HEK293 (cell line): ENCODE measurements at regions not wholly inside any gene's neighbourhood (a gene's known extent, or its start where the extent isn't known, plus 50 kb on each side); places are given as distances from the start of the nearest gene placed in this dataset.

ENCODE experiments used
- CTCF ChIA-PET: fragments of 350-600 bp; formaldehyde crosslinking; extraction: SDS; loops from one replicate; lab custom pipeline; 2021; ENCODE audit warnings: antibody characterized with exemption; lab: Yijun Ruan, JAX
- POLR2A ChIA-PET: fragments of 300-600 bp; formaldehyde crosslinking; extraction: SDS; loops from one replicate; lab custom pipeline; 2020; ENCODE audit warnings: antibody characterized with exemption, inconsistent platforms; lab: Yijun Ruan, JAX
- H3K27ac ChIP-seq: fragments of 200-500 bp; sonication (Bioruptor generic); 2 replicates; pipeline ENCODE4 v1.5.1; 2014; ENCODE audit warnings: low read depth, low read length, control low read depth, inconsistent platforms; ENCODE audit errors: extremely low read depth
- H3K36me3 ChIP-seq, 2 experiments: fragments of 200-500 bp in 1 of 2; sonication (Bioruptor generic) in 1 of 2; 1 replicate in 1 of 2; 2 replicates in 1 of 2; pipeline ENCODE4 v1.5.1; 2014 to 2017; ENCODE audit warnings: inconsistent platforms in 2 of 2, low read length in 2 of 2; ENCODE audit not compliant: control insufficient read depth in 2 of 2, insufficient read depth in 1 of 2
- H3K4me1 ChIP-seq: fragments of 200-500 bp; sonication (Bioruptor generic); 2 replicates; pipeline ENCODE4 v1.5.1; 2014; ENCODE audit warnings: mild to moderate bottlenecking, low read length, inconsistent platforms; ENCODE audit not compliant: control insufficient read depth, insufficient read depth
- H3K4me3 ChIP-seq: 2 replicates; pipeline ENCODE4 v1.5.1; 2011; ENCODE audit warnings: low read depth, mild to moderate bottlenecking, control low read depth, low read length, moderate library complexity
- H3K9me3 ChIP-seq: fragments of 200-500 bp; sonication (Bioruptor generic); 2 replicates; pipeline ENCODE4 v1.5.1; 2014; ENCODE audit warnings: low read depth, low read length, inconsistent platforms; ENCODE audit not compliant: control insufficient read depth, insufficient read depth
- ZNF132 ChIP-seq: fragments of 450-650 bp; formaldehyde crosslinking; IDR thresholded peaks from 2 replicates; pipeline ENCODE4 v1.5.1; 2017; ENCODE audit warnings: missing biosample characterization, missing genetic modification characterization, borderline replicate concordance
- ZNF16 ChIP-seq: fragments of 450-650 bp; formaldehyde crosslinking; IDR thresholded peaks from 2 replicates; pipeline ENCODE4 v1.5.1; 2016; ENCODE audit warnings: low read depth, missing biosample characterization, missing genetic modification characterization
- ZNF184 ChIP-seq: fragments of 450-650 bp; IDR thresholded peaks from 2 replicates; pipeline ENCODE4 v1.5.1; 2018; ENCODE audit warnings: missing biosample characterization, mild to moderate bottlenecking, missing genetic modification characterization
- ZNF223 ChIP-seq: fragments of 450-650 bp; formaldehyde crosslinking; IDR thresholded peaks from 2 replicates; pipeline ENCODE4 v1.5.1; 2016; ENCODE audit warnings: missing biosample characterization, missing genetic modification characterization
- ZNF335 ChIP-seq: fragments of 450-650 bp; formaldehyde crosslinking; conservative IDR thresholded peaks from 2 replicates; pipeline ENCODE4 v1.5.1; 2016; ENCODE audit warnings: missing biosample characterization, missing genetic modification characterization
- ZNF354C ChIP-seq: fragments of 450-650 bp; formaldehyde crosslinking; IDR thresholded peaks from 2 replicates; pipeline ENCODE4 v1.5.1; 2016; ENCODE audit warnings: missing biosample characterization, missing genetic modification characterization, low read depth, borderline replicate concordance
- ZNF549 ChIP-seq: fragments of 450-650 bp; IDR thresholded peaks from 2 replicates; pipeline ENCODE4 v1.5.1; 2018; ENCODE audit warnings: missing biosample characterization, missing genetic modification characterization, mild to moderate bottlenecking, inconsistent platforms, moderate library complexity
- ZNF624 ChIP-seq: fragments of 450-650 bp; formaldehyde crosslinking; IDR thresholded peaks from 2 replicates; pipeline ENCODE4 v1.5.1; 2017; ENCODE audit warnings: missing biosample characterization, missing genetic modification characterization
- ZNF830 ChIP-seq: fragments of 450-650 bp; IDR thresholded peaks from 2 replicates; pipeline ENCODE4 v1.5.0; 2018; ENCODE audit warnings: missing biosample characterization, missing genetic modification characterization, low read depth, mild to moderate bottlenecking, moderate library complexity
- TF ChIP-seq, protein P1 (sequence below): fragments of 450-650 bp; formaldehyde crosslinking; IDR thresholded peaks from 2 replicates; pipeline ENCODE4 v1.5.1; 2016; ENCODE audit warnings: missing biosample characterization, missing genetic modification characterization
- TF ChIP-seq, protein P2 (sequence below): fragments of 450-650 bp; formaldehyde crosslinking; IDR thresholded peaks from 2 replicates; pipeline ENCODE4 v1.5.1; 2016; ENCODE audit warnings: missing biosample characterization, missing genetic modification characterization, borderline replicate concordance
- TF ChIP-seq, protein P3 (sequence below): fragments of 450-650 bp; formaldehyde crosslinking; IDR thresholded peaks from 2 replicates; pipeline ENCODE4 v1.5.1; 2016; ENCODE audit warnings: missing biosample characterization, missing genetic modification characterization
- TF ChIP-seq, protein P4 (sequence below): fragments of 450-650 bp; formaldehyde crosslinking; IDR thresholded peaks from 2 replicates; pipeline ENCODE4 v1.5.1; 2016; ENCODE audit warnings: missing biosample characterization, missing genetic modification characterization
- TF ChIP-seq, protein P5 (sequence below): fragments of 450-650 bp; formaldehyde crosslinking; IDR thresholded peaks from 2 replicates; pipeline ENCODE4 v1.5.0; 2017; ENCODE audit warnings: missing biosample characterization, missing genetic modification characterization, borderline replicate concordance

DNA sequence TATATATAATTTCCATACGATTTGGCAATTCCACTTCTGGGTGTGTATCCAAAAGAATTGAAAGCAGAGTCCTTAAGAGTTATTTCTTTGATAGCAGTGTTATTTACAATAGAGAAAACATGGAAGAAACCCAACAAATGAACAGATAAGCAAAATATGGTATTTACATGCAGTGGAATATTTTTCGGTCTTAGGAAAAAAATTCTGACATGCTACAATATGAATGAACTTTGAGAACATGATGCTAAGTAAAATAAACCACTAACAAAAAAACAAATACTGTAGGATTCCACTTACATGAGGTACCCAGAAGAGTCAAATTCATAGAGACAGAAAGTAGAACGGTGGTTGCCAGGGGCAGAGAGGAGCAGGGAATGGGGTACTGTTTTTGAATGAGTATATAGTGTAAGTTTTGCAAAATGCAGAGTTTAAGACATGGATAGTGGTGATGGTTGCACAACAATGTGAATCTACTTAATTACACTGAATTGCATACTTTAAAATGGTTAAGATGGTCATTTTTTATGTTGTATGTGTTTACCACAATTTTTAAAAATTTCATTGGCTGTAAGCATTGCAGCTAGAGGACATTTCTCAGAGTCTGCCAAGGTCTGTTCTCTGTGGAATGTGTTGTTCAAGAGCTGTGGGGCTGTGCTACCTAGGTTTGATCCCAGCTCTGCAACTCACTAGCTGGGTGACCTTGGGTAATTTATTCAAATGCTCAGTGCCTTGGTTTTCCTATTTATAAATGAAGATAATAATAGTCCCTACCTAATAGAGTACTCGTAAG is 122.1 kb downstream of the MEX3B start:
- H3K27ac ChIP-seq: no peak overlapping the region
- no peaks in the 10 kb centered on the region for H3K9me3 ChIP-seq
- H3K4me1 ChIP-seq: no peaks in the 10 kb centered on the region
- ChIA-PET CTCF (interaction anchor here (0.6 to 1.2 kb wide), 2 partner anchors 249 to 445 kb away, joined by 3 to 5 read pairs; no protein-coding TSS in a partner anchor), POLR2A (no interaction called here)
- H3K4me3 ChIP-seq: no peak overlapping the region
- no peaks in the 10 kb centered on the region for H3K36me3 ChIP-seq
- TF ChIP-seq ZNF132 (tag by site-specific recombination) (no peak), ZNF624 (tag by site-specific recombination) (no peak), ZNF223 (no peak), ZNF549 (tag by site-specific recombination) (no peak), ZNF830 (no peak), ZNF335 (tag by site-specific recombination) (no peak), ZNF354C (tag by site-specific recombination) (no peak), ZNF184 (tag by site-specific recombination) (no peak), ZNF16 (tag by site-specific recombination) (no peak)
- TF ChIP-seq, protein P1, sequence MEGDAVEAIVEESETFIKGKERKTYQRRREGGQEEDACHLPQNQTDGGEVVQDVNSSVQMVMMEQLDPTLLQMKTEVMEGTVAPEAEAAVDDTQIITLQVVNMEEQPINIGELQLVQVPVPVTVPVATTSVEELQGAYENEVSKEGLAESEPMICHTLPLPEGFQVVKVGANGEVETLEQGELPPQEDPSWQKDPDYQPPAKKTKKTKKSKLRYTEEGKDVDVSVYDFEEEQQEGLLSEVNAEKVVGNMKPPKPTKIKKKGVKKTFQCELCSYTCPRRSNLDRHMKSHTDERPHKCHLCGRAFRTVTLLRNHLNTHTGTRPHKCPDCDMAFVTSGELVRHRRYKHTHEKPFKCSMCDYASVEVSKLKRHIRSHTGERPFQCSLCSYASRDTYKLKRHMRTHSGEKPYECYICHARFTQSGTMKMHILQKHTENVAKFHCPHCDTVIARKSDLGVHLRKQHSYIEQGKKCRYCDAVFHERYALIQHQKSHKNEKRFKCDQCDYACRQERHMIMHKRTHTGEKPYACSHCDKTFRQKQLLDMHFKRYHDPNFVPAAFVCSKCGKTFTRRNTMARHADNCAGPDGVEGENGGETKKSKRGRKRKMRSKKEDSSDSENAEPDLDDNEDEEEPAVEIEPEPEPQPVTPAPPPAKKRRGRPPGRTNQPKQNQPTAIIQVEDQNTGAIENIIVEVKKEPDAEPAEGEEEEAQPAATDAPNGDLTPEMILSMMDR (tag by site-specific recombination): no peak
- TF ChIP-seq, protein P2, sequence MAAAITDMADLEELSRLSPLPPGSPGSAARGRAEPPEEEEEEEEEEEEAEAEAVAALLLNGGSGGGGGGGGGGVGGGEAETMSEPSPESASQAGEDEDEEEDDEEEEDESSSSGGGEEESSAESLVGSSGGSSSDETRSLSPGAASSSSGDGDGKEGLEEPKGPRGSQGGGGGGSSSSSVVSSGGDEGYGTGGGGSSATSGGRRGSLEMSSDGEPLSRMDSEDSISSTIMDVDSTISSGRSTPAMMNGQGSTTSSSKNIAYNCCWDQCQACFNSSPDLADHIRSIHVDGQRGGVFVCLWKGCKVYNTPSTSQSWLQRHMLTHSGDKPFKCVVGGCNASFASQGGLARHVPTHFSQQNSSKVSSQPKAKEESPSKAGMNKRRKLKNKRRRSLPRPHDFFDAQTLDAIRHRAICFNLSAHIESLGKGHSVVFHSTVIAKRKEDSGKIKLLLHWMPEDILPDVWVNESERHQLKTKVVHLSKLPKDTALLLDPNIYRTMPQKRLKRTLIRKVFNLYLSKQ: no peak
- TF ChIP-seq, protein P3, sequence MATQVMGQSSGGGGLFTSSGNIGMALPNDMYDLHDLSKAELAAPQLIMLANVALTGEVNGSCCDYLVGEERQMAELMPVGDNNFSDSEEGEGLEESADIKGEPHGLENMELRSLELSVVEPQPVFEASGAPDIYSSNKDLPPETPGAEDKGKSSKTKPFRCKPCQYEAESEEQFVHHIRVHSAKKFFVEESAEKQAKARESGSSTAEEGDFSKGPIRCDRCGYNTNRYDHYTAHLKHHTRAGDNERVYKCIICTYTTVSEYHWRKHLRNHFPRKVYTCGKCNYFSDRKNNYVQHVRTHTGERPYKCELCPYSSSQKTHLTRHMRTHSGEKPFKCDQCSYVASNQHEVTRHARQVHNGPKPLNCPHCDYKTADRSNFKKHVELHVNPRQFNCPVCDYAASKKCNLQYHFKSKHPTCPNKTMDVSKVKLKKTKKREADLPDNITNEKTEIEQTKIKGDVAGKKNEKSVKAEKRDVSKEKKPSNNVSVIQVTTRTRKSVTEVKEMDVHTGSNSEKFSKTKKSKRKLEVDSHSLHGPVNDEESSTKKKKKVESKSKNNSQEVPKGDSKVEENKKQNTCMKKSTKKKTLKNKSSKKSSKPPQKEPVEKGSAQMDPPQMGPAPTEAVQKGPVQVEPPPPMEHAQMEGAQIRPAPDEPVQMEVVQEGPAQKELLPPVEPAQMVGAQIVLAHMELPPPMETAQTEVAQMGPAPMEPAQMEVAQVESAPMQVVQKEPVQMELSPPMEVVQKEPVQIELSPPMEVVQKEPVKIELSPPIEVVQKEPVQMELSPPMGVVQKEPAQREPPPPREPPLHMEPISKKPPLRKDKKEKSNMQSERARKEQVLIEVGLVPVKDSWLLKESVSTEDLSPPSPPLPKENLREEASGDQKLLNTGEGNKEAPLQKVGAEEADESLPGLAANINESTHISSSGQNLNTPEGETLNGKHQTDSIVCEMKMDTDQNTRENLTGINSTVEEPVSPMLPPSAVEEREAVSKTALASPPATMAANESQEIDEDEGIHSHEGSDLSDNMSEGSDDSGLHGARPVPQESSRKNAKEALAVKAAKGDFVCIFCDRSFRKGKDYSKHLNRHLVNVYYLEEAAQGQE (tag by site-specific recombination): no peak
- TF ChIP-seq, protein P4, sequence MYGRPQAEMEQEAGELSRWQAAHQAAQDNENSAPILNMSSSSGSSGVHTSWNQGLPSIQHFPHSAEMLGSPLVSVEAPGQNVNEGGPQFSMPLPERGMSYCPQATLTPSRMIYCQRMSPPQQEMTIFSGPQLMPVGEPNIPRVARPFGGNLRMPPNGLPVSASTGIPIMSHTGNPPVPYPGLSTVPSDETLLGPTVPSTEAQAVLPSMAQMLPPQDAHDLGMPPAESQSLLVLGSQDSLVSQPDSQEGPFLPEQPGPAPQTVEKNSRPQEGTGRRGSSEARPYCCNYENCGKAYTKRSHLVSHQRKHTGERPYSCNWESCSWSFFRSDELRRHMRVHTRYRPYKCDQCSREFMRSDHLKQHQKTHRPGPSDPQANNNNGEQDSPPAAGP (tag by site-specific recombination): no peak
- TF ChIP-seq, protein P5, sequence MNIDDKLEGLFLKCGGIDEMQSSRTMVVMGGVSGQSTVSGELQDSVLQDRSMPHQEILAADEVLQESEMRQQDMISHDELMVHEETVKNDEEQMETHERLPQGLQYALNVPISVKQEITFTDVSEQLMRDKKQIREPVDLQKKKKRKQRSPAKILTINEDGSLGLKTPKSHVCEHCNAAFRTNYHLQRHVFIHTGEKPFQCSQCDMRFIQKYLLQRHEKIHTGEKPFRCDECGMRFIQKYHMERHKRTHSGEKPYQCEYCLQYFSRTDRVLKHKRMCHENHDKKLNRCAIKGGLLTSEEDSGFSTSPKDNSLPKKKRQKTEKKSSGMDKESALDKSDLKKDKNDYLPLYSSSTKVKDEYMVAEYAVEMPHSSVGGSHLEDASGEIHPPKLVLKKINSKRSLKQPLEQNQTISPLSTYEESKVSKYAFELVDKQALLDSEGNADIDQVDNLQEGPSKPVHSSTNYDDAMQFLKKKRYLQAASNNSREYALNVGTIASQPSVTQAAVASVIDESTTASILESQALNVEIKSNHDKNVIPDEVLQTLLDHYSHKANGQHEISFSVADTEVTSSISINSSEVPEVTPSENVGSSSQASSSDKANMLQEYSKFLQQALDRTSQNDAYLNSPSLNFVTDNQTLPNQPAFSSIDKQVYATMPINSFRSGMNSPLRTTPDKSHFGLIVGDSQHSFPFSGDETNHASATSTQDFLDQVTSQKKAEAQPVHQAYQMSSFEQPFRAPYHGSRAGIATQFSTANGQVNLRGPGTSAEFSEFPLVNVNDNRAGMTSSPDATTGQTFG (tag by site-specific recombination): no peak
- TF ChIP-seq, all 188 proteins: peak for 0
